ENCODE measurements at regions not wholly inside any gene's neighbourhood (a gene's known extent, or its start where the extent isn't known, plus 50 kb on each side); places are given as distances from the start of the nearest gene placed in this dataset.
A peak's percentile ranks its signal among the peaks of the same experiment; 100 is the strongest.
"Not testable (repeated sequence)": the region's sequence is repeated elsewhere in the genome, so short reads cannot be mapped to it uniquely, and the experiment has no call there.

DNA sequence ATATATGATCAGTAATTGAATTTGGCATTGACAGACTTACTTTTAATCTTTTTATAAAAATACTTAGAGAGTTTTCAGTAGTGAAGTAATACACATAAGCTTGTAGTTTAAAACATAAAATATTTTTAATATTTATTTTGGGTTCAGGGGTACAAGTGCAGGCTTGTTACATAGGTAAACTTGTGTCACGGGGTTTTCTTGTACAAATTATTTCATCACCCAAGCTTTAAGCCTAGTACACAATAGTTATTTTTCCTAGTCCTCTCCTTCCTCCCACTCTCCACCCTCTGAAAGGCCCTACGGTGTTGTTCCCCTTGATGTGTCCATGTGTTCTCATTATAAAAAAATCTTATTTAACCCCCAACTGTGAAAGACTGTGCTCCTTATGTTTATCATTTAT, 1397.8 kb upstream of the RAG2 start:
- Mint-ChIP-seq H3K4me1 (no peaks in the 10 kb centered on the region), H3K36me3 (peaks cover 0 to 4% (median 0%) of the 10 kb centered on the region in 3 donors), H3K27me3 (ENCODE audit: low read depth in 3 of 3) (peaks cover 0 to 3% (median 1%) of the 10 kb centered on the region in 3 donors), H3K4me3 (no peak overlapping the region), H3K27ac (no peak overlapping the region), H3K9me3 (peaks cover 0 to 6% (median 0%) of the 10 kb centered on the region in 6 donors)
- DNase-seq: no peak

DNA sequence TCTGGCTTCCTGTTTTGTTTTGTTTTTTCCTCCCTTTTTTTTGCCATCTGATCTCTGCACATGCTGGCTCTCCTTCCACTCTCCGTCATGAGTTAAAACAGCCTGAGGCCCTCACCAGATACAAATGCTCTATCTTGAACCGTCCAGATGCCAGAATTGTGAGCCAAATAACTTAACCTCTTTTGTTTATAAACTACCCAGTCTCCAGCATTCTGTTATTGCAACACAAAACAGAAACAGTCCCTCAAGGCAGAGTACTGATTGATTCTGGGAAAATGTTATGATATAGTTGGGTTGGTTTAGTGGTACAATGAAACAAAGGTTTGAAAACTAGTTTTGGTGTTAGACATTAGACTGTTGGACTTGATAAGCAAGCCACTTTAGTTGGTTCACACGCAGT, 1390.0 kb upstream of the RAG2 start:
- DNase-seq: no peak
- Mint-ChIP-seq H3K4me3 (no peak overlapping the region), H3K27ac (no peak overlapping the region), H3K4me1 (peaks cover 0 to 7% of the 10 kb centered on the region in 2 donors), H3K9me3 (peaks cover 0 to 7% (median under 1%) of the 10 kb centered on the region in 6 donors), H3K36me3 (peaks cover 0 to 4% (median 0%) of the 10 kb centered on the region in 3 donors), H3K27me3 (ENCODE audit: low read depth in 3 of 3) (peaks cover 0 to 1% (median 0%) of the 10 kb centered on the region in 3 donors)

DNA sequence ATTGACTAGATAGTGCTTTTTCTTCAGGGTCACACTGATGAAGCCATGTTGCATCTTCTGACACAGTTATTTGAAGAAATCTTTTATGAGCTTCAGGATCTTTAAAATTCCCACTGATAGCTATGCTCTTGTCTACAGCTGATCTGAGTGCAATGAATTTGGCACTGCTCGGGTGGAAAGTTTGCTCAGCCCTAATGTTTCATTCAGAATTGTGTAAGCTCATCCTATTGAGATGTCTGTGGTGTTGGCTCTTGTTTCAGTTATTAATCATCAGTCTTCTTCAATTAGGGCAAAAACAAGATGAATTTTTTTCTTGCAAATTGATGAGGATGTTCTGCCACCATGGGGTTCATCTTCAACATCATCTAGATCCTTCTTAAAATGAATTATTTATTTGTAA, 1387.0 kb upstream of the RAG2 start:
- Mint-ChIP-seq H3K36me3 (peaks cover 0 to 4% (median 0%) of the 10 kb centered on the region in 3 donors), H3K4me3 (no peak overlapping the region), H3K9me3 (peaks cover 0 to 7% (median under 1%) of the 10 kb centered on the region in 6 donors), H3K27me3 (ENCODE audit: low read depth in 3 of 3) (no peaks in the 10 kb centered on the region), H3K27ac (no peak overlapping the region), H3K4me1 (peaks cover 0 to 20% of the 10 kb centered on the region in 2 donors)
- DNase-seq: no peak

DNA sequence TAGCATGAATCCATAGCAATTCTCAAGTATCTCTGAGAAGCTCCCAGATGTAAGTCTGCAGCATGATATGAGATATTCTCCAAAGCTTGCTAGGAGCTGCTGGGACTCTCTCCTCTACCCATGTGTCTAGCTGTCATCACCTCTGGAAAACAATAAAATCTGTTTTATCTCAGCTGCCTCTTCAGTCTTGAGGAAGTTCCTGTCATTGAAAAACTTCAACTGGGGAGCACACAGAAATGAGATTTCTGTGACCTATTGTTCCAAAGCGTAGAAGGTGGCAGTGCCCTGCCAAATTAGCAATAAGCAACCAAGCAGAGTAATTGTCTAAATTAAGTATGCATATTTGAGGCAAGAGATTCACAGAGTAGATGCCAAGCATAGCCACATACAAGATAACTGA, 1380.6 kb upstream of the RAG2 start:
- Mint-ChIP-seq H3K4me3 (no peak overlapping the region), H3K27me3 (ENCODE audit: low read depth in 3 of 3) (no peaks in the 10 kb centered on the region), H3K36me3 (peaks cover 0 to 3% (median 0%) of the 10 kb centered on the region in 3 donors), H3K4me1 (peaks cover 0 to 14% of the 10 kb centered on the region in 2 donors), H3K27ac (no peak overlapping the region), H3K9me3 (peaks cover 0 to 2% (median 0%) of the 10 kb centered on the region in 6 donors)
- no peak for DNase-seq

DNA sequence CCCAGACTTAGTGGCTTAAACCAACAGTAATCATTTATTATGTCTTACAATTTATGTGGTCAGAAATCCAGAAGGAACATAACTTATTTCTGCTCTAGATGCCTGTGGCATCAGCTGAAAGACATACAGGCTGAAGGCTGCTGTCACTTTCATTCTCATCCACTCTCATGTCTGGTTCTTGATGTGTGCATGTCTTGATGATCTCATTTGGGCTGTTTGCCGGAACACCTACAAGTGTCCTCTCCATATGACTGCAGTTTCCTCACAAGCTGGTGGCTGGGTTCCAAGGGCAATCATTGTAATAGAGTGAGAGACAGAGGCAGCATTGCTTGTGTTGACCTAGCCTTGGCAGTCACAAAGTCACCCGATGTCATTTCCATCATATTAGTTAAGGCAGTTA, 1375.9 kb upstream of the RAG2 start:
- Mint-ChIP-seq H3K36me3 (peaks cover 0 to 3% (median 0%) of the 10 kb centered on the region in 3 donors), H3K4me1 (no peaks in the 10 kb centered on the region), H3K27me3 (ENCODE audit: low read depth in 3 of 3) (no peaks in the 10 kb centered on the region), H3K4me3 (no peak overlapping the region), H3K27ac (no peak overlapping the region), H3K9me3 (peaks cover 0 to 5% (median 0%) of the 10 kb centered on the region in 6 donors)
- no peak for DNase-seq

DNA sequence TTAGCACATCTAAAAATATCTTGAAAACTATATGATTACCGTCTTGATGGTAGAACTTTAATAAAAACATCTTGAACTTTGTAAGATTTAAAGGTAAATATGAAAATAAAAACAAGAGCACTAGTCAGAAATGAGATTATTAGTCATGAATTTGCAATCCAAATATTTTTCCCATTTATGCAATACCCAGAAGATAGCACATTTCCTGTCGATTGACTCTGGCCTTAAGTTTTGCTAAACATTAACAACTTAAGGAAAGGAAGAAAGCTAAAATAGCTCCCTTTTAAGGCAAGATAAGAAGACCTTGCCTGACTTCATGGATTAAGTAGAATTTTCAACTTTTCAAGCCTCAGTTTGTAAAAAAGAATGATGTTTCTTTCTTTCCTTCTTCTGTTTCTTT, 1374.7 kb upstream of the RAG2 start:
- Mint-ChIP-seq H3K27ac (no peak overlapping the region), H3K36me3 (peaks cover 0 to 3% (median 0%) of the 10 kb centered on the region in 3 donors), H3K4me1 (no peaks in the 10 kb centered on the region), H3K27me3 (ENCODE audit: low read depth in 3 of 3) (no peaks in the 10 kb centered on the region), H3K4me3 (no peak overlapping the region), H3K9me3 (peaks cover 0 to 5% (median 0%) of the 10 kb centered on the region in 6 donors)
- DNase-seq: no peak

DNA sequence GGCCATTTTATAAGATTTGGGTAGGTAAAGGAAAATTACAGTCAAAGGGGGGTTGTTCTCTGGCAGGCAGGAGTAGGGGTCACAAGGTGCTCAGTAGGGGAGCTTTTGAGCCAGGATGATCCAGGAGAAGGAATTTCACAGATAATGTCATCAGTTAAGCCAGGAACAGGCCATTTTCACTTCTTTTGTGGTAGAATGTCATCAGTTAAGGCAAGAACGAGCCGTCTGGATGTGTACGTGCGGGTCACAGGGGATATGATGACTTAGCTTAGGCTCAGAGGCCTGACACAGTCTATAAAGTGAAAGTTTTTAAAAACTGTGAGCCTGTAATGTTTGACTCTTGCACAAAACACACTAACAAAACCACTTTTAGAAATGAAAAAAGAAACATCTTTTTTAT, 1371.3 kb upstream of the RAG2 start:
- not testable (repeated sequence) for DNase-seq; H3K27me3 Mint-ChIP-seq (ENCODE audit: low read depth in 3 of 3); H3K4me1 Mint-ChIP-seq; H3K4me3 Mint-ChIP-seq; H3K9me3 Mint-ChIP-seq; H3K27ac Mint-ChIP-seq; H3K36me3 Mint-ChIP-seq

DNA sequence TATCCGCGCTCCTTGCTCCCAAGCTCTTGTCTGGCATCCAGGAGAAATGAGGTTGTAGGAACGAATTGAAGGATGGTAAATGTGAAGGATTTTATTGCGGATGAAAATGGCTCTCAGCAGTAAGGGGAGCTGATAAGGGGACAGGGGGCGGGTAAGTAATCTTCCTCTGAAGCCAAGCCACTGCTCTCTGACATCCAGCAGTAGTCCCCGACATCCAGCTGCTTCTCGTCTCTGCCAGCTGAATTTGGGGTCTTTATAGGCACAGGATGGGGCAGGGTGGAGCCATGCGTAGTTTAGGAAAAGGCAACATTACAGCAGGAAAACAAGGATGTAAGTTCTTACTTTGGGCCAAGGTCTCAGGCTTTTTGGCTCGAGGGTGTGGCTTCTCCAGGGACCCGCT, 1370.1 kb upstream of the RAG2 start:
- no peak overlapping the region for H3K4me3 Mint-ChIP-seq
- no peak for DNase-seq
- peaks cover 0 to 5% (median under 1%) of the 10 kb centered on the region in 6 donors for H3K9me3 Mint-ChIP-seq
- peaks cover 0 to 4% (median 0%) of the 10 kb centered on the region in 3 donors for H3K36me3 Mint-ChIP-seq
- no peaks in the 10 kb centered on the region for H3K4me1 Mint-ChIP-seq
- H3K27me3 Mint-ChIP-seq (ENCODE audit: low read depth in 3 of 3): no peaks in the 10 kb centered on the region
- no peak overlapping the region for H3K27ac Mint-ChIP-seq

DNA sequence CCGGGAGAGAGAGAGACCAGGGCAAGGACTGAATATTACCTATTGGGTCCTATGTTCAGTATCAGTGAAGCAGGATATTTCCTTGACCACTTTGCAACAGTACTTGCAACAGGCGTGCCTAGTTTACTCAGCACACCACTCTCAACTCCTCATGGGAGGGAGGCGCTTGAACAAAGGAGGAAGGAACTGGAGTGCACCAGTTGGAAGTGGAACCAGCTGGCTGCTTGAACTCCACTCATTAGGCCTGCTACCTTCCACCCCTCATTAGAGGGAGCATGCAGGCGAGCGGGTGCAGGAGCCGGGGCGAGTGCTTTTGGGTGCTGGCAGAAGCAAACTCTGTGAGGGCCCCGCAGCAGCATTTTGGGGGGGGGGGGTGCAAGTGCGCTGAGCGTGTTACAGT, 1369.6 kb upstream of the RAG2 start:
- Mint-ChIP-seq H3K9me3 (peaks cover 0 to 5% (median under 1%) of the 10 kb centered on the region in 6 donors), H3K36me3 (peaks cover 0 to 4% (median 0%) of the 10 kb centered on the region in 3 donors), H3K4me3 (no peak overlapping the region), H3K27me3 (ENCODE audit: low read depth in 3 of 3) (no peaks in the 10 kb centered on the region), H3K27ac (no peak overlapping the region), H3K4me1 (no peaks in the 10 kb centered on the region)
- DNase-seq: no peak

DNA sequence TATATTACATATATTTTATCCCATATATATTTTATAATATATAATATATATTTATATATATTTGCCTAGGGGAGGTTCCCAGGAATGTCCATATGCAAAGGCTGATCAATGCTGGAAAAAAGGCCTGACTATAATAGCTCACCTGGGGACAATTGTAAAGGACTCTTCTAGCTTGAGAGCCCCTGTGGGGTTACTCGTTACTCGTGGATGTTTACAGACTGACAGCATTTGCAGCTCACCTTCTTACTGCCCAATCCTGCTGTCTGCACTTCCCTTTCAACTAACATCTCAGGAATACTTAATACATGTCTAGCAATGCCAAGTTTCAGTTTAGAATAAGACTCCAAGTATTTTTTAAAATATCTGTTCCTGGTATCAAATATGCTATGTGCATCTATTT, 1365.4 kb upstream of the RAG2 start:
- Mint-ChIP-seq H3K36me3 (peaks cover 0 to 11% (median 11%) of the 10 kb centered on the region in 3 donors), H3K4me3 (no peak overlapping the region), H3K9me3 (peaks cover 0 to 14% (median 2%) of the 10 kb centered on the region in 6 donors), H3K4me1 (no peaks in the 10 kb centered on the region), H3K27me3 (ENCODE audit: low read depth in 3 of 3) (no peaks in the 10 kb centered on the region), H3K27ac (no peak overlapping the region)
- DNase-seq: no peak

DNA sequence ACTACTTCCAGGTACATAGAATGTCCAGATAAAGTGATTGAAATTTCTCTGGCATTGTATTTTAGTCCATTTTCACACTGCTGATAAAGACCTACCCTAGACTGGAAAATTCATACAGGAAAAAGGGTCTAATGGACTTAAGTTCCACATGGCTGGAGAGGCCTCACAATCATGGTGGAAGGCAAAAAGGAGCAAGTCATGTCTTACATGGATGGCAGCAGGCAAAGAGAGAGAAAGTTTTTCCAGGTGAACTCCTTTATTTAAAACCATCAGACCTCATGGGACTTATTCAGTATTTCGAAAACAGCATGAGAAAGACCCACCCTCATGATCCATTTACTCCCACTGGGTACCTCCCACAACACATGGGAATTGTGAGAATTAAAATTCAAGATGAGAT, 1359.7 kb upstream of the RAG2 start:
- Mint-ChIP-seq H3K4me1 (no peaks in the 10 kb centered on the region), H3K27ac (no peak overlapping the region), H3K27me3 (ENCODE audit: low read depth in 3 of 3) (no peaks in the 10 kb centered on the region), H3K36me3 (peaks cover 3 to 20% (median 17%) of the 10 kb centered on the region in 3 donors), H3K4me3 (no peak overlapping the region), H3K9me3 (peaks cover 0 to 27% (median 3%) of the 10 kb centered on the region in 6 donors)
- DNase-seq: no peak

DNA sequence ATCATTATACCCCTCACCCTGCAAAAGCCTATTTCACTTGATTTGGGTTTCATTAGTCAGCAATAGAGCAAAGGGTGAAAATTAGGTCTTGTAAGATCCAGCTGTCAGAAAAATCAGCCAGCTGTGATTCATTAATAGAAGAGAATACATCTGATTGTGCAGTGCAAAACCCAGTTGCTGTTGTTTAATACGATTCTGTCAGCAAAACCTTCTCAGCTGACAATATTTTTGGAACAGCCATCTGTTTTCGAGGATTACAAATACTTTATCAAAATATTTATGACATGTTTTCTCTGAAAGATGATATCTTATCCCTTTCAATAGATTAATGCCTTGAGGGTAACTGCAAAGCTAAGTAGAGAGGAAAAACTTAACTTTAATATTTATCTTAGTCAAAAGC, 1354.0 kb upstream of the RAG2 start:
- Mint-ChIP-seq H3K36me3 (no peaks in the 10 kb centered on the region), H3K4me1 (peaks cover 0 to 5% of the 10 kb centered on the region in 2 donors), H3K4me3 (no peak overlapping the region), H3K27me3 (ENCODE audit: low read depth in 3 of 3) (no peaks in the 10 kb centered on the region), H3K9me3 (peaks cover 0 to 7% (median 0%) of the 10 kb centered on the region in 6 donors), H3K27ac (no peak overlapping the region)
- DNase-seq: no peak

DNA sequence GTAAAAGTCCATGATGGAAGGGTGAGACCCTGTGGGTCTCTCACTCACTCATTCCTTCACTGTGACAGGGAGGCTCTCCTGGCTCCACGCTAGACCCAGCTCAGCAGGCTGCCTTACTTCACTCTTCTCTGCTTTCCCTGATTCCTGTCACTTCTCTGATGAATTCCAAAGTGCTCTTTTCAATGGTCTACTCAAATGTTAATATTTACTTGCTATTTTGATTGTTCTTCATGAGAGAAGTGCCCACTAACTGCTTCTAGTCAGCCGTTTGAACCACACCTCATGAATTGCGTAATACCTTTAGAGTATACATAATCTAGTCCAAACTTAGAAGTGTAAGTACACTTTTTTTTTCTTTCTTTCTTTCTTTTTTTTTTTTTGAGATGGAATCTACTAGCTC, 1350.2 kb upstream of the RAG2 start:
- no peak overlapping the region for H3K27ac Mint-ChIP-seq
- peaks cover 4 to 18% (median 12%) of the 10 kb centered on the region in 3 donors for H3K36me3 Mint-ChIP-seq
- H3K9me3 Mint-ChIP-seq: peaks cover 0 to 31% (median 17%) of the 10 kb centered on the region in 6 donors
- H3K4me3 Mint-ChIP-seq: no peak overlapping the region
- no peak for DNase-seq
- peaks cover 0 to 5% of the 10 kb centered on the region in 2 donors for H3K4me1 Mint-ChIP-seq
- peaks cover 0 to 2% (median 0%) of the 10 kb centered on the region in 3 donors for H3K27me3 Mint-ChIP-seq (ENCODE audit: low read depth in 3 of 3)

DNA sequence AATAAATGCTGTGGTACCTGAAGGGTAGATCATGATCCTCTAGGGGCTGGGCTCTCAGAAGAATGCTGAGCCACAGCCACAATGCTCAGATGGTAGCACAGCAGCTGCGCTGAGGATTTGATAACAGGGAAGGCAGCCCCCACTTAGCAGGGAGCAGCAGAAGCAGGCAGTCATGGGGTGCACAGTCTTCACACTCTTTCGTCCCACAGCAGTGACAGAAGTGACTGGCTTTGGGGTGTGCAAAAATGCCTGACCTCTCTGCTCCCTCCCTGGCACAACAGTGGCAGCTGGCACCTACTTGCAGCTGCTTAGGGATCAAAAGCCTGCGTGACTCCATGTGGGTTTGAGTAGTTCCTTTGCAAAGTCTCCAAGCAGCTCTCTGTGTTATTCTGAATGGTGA, 1349.8 kb upstream of the RAG2 start:
- H3K4me1 Mint-ChIP-seq: peaks cover 0 to 5% of the 10 kb centered on the region in 2 donors
- no peak for DNase-seq
- peaks cover 0 to 33% (median 18%) of the 10 kb centered on the region in 6 donors for H3K9me3 Mint-ChIP-seq
- no peak overlapping the region for H3K4me3 Mint-ChIP-seq
- peaks cover 0 to 2% (median 0%) of the 10 kb centered on the region in 3 donors for H3K27me3 Mint-ChIP-seq (ENCODE audit: low read depth in 3 of 3)
- peaks cover 4 to 21% (median 12%) of the 10 kb centered on the region in 3 donors for H3K36me3 Mint-ChIP-seq
- H3K27ac Mint-ChIP-seq: no peak overlapping the region

DNA sequence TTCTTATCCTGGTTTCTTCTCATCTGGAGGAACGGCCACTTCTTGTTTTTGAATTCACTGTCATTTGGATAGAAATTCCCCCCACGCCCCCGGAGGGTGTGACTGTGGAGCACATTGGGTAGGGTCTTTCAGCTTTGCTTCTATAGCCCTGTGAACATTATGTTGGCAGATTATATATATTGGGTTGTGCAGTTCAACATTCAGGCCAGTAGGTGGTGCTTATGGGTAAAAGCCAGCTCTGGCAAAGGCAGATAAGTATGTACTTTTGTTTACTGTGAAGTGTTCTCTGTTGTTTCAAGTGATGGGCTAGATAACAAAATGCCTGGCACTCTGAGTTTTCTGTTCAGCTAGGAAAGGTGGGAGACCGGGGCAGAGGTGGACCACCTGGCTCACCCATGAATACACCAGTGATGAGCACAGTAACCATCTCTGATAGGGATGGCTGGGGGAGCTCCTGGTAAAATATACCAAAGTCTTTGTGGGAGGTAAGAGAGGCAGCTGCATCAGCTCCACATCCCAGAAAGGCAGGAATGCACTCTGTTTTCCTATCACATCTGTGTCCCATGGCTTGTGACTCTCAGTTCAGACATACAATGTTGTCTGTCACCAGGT, 1348.2 kb upstream of the RAG2 start:
- peaks cover 0 to 2% (median 0%) of the 10 kb centered on the region in 3 donors for H3K27me3 Mint-ChIP-seq (ENCODE audit: low read depth in 3 of 3)
- H3K27ac Mint-ChIP-seq: no peak overlapping the region
- DNase-seq: peak; percentile 3 to 12 (median 11)
- peaks cover 0 to 5% of the 10 kb centered on the region in 2 donors for H3K4me1 Mint-ChIP-seq
- H3K4me3 Mint-ChIP-seq: no peak overlapping the region
- peaks cover 0 to 33% (median 20%) of the 10 kb centered on the region in 6 donors for H3K9me3 Mint-ChIP-seq
- H3K36me3 Mint-ChIP-seq: peaks cover 4 to 24% (median 12%) of the 10 kb centered on the region in 3 donors

Data from immature natural killer cell (primary cell).